ENCODE measurements at regions not wholly inside any gene's neighbourhood (a gene's known extent, or its start where the extent isn't known, plus 50 kb on each side); places are given as distances from the start of the nearest gene placed in this dataset.
"Not testable (repeated sequence)": the region's sequence is repeated elsewhere in the genome, so short reads cannot be mapped to it uniquely, and the experiment has no call there.

GRCh38 chr2:16218625-16219024 is 278.3 kb downstream of the MYCN start:
- no peak for DNase-seq (ENCODE audit: low spot score)

DNA sequence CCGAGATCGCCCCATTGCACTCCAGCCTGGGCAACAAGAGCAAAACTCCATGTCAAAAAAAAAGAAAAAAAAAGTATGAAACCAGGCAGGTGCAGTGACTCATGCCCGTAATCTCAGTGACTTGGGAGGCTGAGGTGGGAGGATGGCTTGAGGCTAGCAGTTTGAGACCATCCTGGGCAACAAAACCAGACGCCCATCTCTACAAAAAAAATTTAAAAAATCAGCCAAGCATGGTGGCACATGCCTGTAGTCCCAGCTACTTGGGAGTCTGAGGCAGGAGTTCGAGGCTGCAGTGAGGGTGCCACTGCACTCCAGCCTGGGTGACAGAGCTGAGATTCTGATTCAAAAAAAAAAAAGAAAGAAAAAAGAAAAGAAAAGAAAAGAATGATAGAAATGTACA is 277.8 kb downstream of the MYCN start:
- no peak for DNase-seq (ENCODE audit: low spot score)

- not testable (repeated sequence) for DNase-seq (ENCODE audit: low spot score)
These were observed 277.4 kb downstream of the MYCN start for GRCh38 chr2:16217741-16218140.

GRCh38 chr2:16217291-16217690 is 276.9 kb downstream of the MYCN start:
- DNase-seq (ENCODE audit: low spot score) = no peak

GRCh38 chr2:16216558-16216945 is 276.2 kb downstream of the MYCN start:
- no peak for DNase-seq (ENCODE audit: low spot score)

DNA sequence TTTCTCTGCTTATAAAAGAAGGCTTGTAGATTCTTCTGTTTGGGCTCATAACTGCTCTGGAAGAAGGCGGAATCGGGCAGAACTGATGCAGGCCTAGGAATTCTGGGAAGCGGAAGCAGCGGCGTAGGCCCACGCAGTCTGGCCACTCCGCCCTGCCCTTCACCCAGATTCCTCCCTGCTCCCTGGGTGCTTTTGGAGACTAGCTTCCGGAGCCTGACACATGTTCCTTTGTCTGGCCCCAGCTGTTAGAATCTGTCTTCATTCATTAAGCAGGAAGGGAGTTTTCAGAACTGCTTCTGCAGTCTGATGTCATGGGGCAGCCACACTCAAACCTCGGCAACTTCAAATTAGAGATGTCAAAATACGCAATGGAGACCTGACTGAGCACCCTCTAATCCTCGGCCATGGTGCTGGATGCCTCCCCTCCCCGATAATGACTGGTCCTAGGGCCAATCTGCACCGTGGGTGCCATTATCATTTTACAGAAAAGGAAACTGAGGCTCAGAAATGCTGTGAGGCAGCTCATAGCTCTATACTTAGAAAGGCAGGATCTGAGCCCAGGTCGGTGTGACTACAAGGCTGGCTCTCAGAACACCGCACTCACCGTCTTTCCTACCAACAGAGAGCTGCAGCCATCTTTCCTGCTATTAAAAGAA is 275.7 kb downstream of the MYCN start:
- no peak for DNase-seq (ENCODE audit: low spot score)

- no peak for DNase-seq (ENCODE audit: low spot score)
These were observed 274.5 kb downstream of the MYCN start for GRCh38 chr2:16214861-16215260.

- DNase-seq (ENCODE audit: low spot score) = no peak
These were observed 274.0 kb downstream of the MYCN start for GRCh38 chr2:16214391-16214790.

DNA sequence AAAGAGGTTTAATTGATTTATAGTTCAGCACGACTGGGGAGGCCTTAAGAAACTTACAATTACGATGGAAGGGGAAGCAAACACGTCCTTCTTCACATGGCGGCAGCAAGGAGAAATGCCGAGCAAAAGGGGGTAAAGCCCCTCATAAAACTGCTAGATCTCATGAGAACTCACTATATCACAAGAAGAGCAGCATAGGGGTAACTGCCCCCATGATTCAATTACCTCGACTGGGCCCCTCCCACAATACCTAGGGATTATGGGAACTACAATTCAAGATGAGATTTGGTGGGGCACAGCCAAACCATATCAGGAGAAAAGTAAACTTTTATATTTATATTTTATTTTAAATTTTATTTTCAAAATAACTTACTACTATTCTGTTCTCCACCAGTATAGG is 272.0 kb downstream of the MYCN start:
- no peak for DNase-seq (ENCODE audit: low spot score)

GRCh38 chr2:16211341-16211740 is 271.0 kb downstream of the MYCN start:
- DNase-seq (ENCODE audit: low spot score) = no peak

GRCh38 chr2:16210841-16211240 is 270.5 kb downstream of the MYCN start:
- DNase-seq (ENCODE audit: low spot score) = no peak

DNA sequence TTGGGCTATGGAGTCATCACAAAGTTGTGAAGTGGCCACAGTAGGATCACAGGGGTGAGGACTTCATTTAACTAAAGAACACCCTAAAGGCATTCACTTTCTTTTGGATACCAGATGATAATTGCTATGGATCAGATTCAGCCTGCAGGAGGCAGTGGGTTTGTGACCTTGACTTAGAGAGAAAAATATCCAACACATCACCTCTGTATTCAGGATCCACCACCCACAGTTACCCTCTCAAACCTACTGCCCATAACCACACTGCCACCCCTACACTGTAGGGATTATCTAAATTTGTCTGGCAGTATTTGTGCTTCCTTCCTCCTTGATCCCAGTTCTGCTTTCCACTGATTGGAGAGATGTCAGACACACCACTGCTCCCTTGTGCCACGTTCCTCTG is 269.4 kb downstream of the MYCN start:
- DNase-seq (ENCODE audit: low spot score) = no peak

DNA sequence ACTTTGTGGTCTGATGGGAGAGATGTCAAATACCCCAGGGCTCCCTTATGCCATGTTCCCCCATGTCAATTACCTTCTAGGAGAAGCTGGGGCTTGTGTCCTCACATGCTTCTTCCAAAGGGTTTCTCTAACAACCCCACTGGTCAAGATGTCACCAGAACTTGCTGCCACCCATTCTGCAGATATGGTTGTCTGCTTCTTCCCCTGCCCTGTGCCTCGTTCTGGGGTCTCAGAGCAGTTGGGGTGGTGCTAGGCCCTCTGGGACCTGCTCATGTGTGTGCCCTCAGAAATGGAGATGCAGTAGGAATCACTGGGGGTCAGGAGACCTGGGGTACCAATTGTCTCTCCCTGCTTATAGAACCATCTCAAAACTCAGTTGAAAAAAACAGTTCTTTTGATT is 268.6 kb downstream of the MYCN start:
- no peak for DNase-seq (ENCODE audit: low spot score)

DNA sequence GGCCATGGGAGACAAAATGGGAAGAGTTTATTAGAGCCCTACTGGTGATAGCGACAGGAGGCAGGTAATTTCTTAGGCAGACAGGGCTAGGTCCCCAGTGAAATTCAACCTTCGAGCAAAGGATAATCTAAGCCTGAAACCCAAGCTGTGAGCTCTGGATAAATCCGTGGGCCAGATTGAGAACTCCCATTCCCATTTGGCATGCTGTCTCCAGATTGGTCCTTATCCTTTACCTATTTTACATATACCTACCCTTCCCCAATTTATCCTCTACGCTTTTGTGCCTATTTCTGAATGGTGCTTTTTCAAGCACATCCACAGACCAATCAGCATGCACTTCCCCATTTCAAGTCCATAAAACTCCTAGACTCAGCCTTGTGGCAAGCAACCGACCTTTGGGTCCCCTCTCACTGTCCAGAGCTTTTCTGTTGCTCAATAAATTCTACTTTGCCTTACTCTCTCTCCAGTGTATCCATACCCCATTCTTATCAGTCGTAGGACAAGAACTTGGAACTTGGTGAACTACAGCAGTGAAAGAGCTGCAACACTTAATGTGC is 268.0 kb downstream of the MYCN start:
- DNase-seq (ENCODE audit: low spot score) = no peak

DNA sequence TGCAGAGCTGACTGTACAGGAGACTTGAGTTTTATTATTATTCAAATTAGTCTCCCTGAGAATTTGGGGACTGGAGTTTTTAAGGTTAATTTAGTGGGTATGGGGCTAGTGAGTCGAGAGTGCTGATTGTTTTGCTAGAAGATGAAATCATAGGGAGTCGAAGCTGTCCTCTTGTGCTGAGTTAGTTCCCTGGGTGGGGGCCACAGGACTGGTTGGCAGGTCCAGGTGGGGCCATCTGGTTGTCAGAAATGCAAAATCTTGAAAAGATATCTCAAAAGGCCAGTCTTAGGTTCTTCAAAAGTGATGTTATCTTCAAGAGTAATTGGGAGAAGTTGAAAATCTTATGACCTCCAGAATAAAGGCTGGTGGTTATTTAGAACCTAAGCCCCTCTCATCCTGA is 267.3 kb downstream of the MYCN start:
- DNase-seq (ENCODE audit: low spot score) = no peak

- no peak for DNase-seq (ENCODE audit: low spot score)
These were observed 266.8 kb downstream of the MYCN start for GRCh38 chr2:16207151-16207550.

- DNase-seq (ENCODE audit: low spot score) = no peak
These were observed 266.0 kb downstream of the MYCN start for GRCh38 chr2:16206191-16206944.

- DNase-seq (ENCODE audit: low spot score) = no peak
These were observed 265.3 kb downstream of the MYCN start for GRCh38 chr2:16205631-16206030.

DNA sequence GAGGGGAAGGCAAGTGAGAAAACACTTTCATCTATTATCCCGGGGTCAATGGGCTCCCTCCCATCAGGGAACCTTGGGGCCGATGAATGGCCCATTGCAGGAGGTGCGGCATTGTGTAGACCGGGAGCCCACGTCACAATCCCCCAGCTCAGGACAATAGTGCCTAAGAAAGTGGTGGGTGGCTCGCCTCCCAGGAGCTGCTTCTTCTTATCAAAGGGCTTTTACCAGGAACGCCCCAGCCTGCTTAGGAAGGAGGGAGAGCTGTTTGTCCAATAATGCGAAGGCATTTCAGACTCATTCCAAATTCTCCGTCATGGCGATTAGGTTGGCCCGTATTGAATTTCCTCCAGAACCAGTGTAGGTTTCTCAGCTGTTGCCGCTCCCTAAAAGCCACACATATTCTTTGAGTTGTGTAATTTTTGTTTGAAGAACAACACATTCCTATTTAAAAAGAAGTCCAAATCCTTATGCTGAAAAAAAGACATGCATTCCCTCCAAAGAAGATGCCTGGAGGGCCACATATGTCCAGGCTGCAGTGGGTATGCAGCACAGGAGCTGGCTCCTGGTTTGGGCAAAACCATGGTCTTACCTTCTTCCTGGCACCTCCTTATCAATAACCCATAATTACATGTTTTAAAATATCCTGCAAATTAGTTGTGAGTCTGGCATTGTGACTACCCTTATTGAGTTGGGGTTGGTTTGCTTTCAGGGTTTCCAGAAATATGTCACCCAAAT is 264.7 kb downstream of the MYCN start:
- DNase-seq (ENCODE audit: low spot score) = no peak

DNA sequence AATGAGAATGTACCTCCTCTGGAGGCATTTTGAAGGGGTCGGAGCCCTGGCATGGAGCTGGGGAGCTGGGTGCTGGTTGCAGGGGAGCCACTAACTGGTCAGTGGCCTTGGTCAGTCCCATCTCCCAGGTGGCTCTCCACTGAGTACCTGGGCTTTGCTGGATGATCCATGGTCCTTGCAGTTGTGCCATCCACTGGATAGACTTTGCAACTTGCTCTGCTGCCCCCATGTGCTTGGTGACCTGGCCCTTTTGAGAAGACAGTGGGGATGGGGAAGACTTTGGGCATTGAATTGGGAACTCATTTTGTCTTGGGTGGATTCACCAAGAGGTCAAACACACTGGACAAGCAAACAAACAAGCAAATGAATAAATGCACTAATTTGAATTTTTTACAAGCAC is 263.9 kb downstream of the MYCN start:
- DNase-seq (ENCODE audit: low spot score) = no peak

DNA sequence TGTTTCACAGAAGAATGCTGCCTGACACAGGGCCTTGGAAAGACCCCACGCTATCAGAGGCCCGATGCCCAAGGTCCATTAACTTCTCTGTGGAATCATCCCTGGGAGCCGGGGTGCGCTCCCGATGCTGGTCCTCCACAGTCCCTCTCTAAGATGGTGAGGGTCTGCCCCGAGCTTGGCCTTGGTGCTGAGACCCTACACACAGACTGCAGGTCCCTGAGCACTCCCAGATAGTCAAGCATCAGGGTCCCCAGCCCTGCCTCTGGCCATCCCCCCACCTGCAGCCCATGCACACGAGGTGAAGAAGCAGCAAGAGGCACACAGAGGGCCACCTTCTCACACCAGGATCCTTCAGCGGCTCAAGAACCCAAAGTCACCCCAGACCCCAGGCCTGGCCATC is 263.3 kb downstream of the MYCN start:
- no peak for DNase-seq (ENCODE audit: low spot score)

- DNase-seq (ENCODE audit: low spot score) = no peak
These were observed 262.7 kb downstream of the MYCN start for GRCh38 chr2:16203069-16203468.

Data from kidney capillary endothelial cell (primary cell).